GM10266 (cell line): ENCODE measurements at regions not wholly inside any gene's neighbourhood (a gene's known extent, or its start where the extent isn't known, plus 50 kb on each side); places are given as distances from the start of the nearest gene placed in this dataset.

Experiments
- DNase-seq: peaks from one replicate; pipeline ENCODE4 v3.0.0; 2012; ENCODE audit errors: extremely low spot score
- CTCF ChIP-seq: IDR thresholded peaks from 2 replicates; pipeline ENCODE4 v1.5.1; 2012; ENCODE audit warnings: mild to moderate bottlenecking, low read depth; ENCODE audit not compliant: control insufficient read depth, insufficient read depth; ENCODE audit errors: missing control alignments

- TF ChIP-seq CTCF, result no peak
- DNase-seq, result no peak
Observed at GRCh38 chr5:171612749-171613148, 172.9 kb upstream of the SMIM23 start.

- TF ChIP-seq CTCF, result no peak
- no peak for DNase-seq
Observed at GRCh38 chr5:171614511-171614910, 171.1 kb upstream of the SMIM23 start.

- DNase-seq, result no peak
Observed at GRCh38 chr5:171614971-171615653, 170.5 kb upstream of the SMIM23 start.

GRCh38 chr5:171615705-171616640 lies 169.6 kb upstream of the SMIM23 start:
- no peak for DNase-seq
- no peak for TF ChIP-seq CTCF

More at GRCh38 chr5:171614971-171615653, 170.5 kb upstream of the SMIM23 start:
- TF ChIP-seq CTCF, result no peak

- DNase-seq, result no peak
- no peak for TF ChIP-seq CTCF
Observed at GRCh38 chr5:171617266-171617665, 168.4 kb upstream of the SMIM23 start.

GRCh38 chr5:171617817-171618591 lies 167.6 kb upstream of the SMIM23 start:
- no peak for DNase-seq
- TF ChIP-seq CTCF, result no peak

- TF ChIP-seq CTCF, result no peak
- no peak for DNase-seq
Observed at GRCh38 chr5:171619196-171619595, 166.4 kb upstream of the SMIM23 start.
